ENCODE measurements at regions not wholly inside any gene's neighbourhood (a gene's known extent, or its start where the extent isn't known, plus 50 kb on each side); places are given as distances from the start of the nearest gene placed in this dataset.

GRCh38 chr11:119481021-119481666 lies 58.2 kb upstream of the THY1 start:
- Mint-ChIP-seq H3K4me1 (no peaks in the 10 kb centered on the region), H3K9me3 (no peaks in the 10 kb centered on the region), H3K4me3 (no peak overlapping the region), H3K27me3 (peaks cover 8 to 52% (median 33%) of the 10 kb centered on the region in 5 donors), H3K36me3 (no peaks in the 10 kb centered on the region), H3K27ac (peak overlapping the region in 2 of 10 donors; percentile 54 to 64)
- ATAC-seq: peak; percentile 70 to 75
- POLR2A ChIA-PET: no interaction called here
- DNase-seq: peak in 9 of 10 donors; percentile 20 to 64 (median 50)

GRCh38 chr11:119480380-119481020 lies 57.5 kb upstream of the THY1 start:
- no peaks in the 10 kb centered on the region for H3K9me3 Mint-ChIP-seq
- no peaks in the 10 kb centered on the region for H3K36me3 Mint-ChIP-seq
- H3K27me3 Mint-ChIP-seq: peaks cover 11 to 54% (median 35%) of the 10 kb centered on the region in 5 donors
- peak in 1 of 10 donors; percentile 11 for DNase-seq
- no peaks in the 10 kb centered on the region for H3K4me1 Mint-ChIP-seq
- H3K4me3 Mint-ChIP-seq: no peak overlapping the region
- H3K27ac Mint-ChIP-seq: no peak overlapping the region
- POLR2A ChIA-PET: no interaction called here
- ATAC-seq: no peak

GRCh38 chr11:119479685-119480275 lies 56.8 kb upstream of the THY1 start:
- no peaks in the 10 kb centered on the region for H3K9me3 Mint-ChIP-seq
- DNase-seq (peak in 1 of 10 donors; percentile 7), ATAC-seq (no peak)
- H3K4me3 Mint-ChIP-seq: no peak overlapping the region
- POLR2A ChIA-PET: no interaction called here
- peaks cover 11 to 61% (median 34%) of the 10 kb centered on the region in 5 donors for H3K27me3 Mint-ChIP-seq
- no peaks in the 10 kb centered on the region for H3K36me3 Mint-ChIP-seq
- peaks cover 0 to 2% (median 1%) of the 10 kb centered on the region in 4 donors for H3K4me1 Mint-ChIP-seq
- no peak overlapping the region for H3K27ac Mint-ChIP-seq

- Mint-ChIP-seq H3K9me3 (no peaks in the 10 kb centered on the region), H3K4me3 (no peak overlapping the region), H3K36me3 (no peaks in the 10 kb centered on the region), H3K27ac (no peak overlapping the region), H3K27me3 (peaks cover 11 to 68% (median 36%) of the 10 kb centered on the region in 5 donors), H3K4me1 (peaks cover 0 to 3% (median 1%) of the 10 kb centered on the region in 4 donors)
- POLR2A ChIA-PET: no interaction called here
- ATAC-seq: no peak
- no peak for DNase-seq
These were observed 55.8 kb upstream of the THY1 start for GRCh38 chr11:119478711-119479285.

- H3K27me3 Mint-ChIP-seq: peaks cover 17 to 78% (median 39%) of the 10 kb centered on the region in 5 donors
- H3K4me1 Mint-ChIP-seq: peaks cover 0 to 3% (median 1%) of the 10 kb centered on the region in 4 donors
- H3K36me3 Mint-ChIP-seq: no peaks in the 10 kb centered on the region
- DNase-seq (peak in 1 of 10 donors; percentile 10), ATAC-seq (no peak)
- POLR2A ChIA-PET: no interaction called here
- H3K27ac Mint-ChIP-seq: no peak overlapping the region
- H3K9me3 Mint-ChIP-seq: no peaks in the 10 kb centered on the region
- H3K4me3 Mint-ChIP-seq: no peak overlapping the region
These were observed 53.8 kb upstream of the THY1 start for GRCh38 chr11:119476666-119477331.

GRCh38 chr11:119476038-119476437 lies 53.1 kb upstream of the THY1 start:
- H3K4me1 Mint-ChIP-seq: peaks cover 0 to 3% (median 1%) of the 10 kb centered on the region in 4 donors
- ATAC-seq: no peak
- POLR2A ChIA-PET: no interaction called here
- H3K4me3 Mint-ChIP-seq: no peak overlapping the region
- H3K27me3 Mint-ChIP-seq: peaks cover 13 to 78% (median 40%) of the 10 kb centered on the region in 5 donors
- no peaks in the 10 kb centered on the region for H3K9me3 Mint-ChIP-seq
- H3K36me3 Mint-ChIP-seq: no peaks in the 10 kb centered on the region
- DNase-seq: no peak
- H3K27ac Mint-ChIP-seq: no peak overlapping the region

- POLR2A ChIA-PET: no interaction called here
- Mint-ChIP-seq H3K36me3 (no peaks in the 10 kb centered on the region), H3K4me1 (peaks cover 0 to 3% (median 1%) of the 10 kb centered on the region in 4 donors)
These were observed 52.0 kb upstream of the THY1 start for GRCh38 chr11:119474682-119475596.

GRCh38 chr11:119473901-119474681 lies 51.1 kb upstream of the THY1 start:
- Mint-ChIP-seq H3K9me3 (peaks cover 0 to 3% (median 0%) of the 10 kb centered on the region in 9 donors), H3K27ac (no peak overlapping the region), H3K27me3 (peaks cover 10 to 65% (median 32%) of the 10 kb centered on the region in 5 donors), H3K4me1 (peaks cover 0 to 3% (median 1%) of the 10 kb centered on the region in 4 donors), H3K36me3 (no peaks in the 10 kb centered on the region), H3K4me3 (no peak overlapping the region)
- POLR2A ChIA-PET: no interaction called here
- DNase-seq (no peak), ATAC-seq (no peak)

More at GRCh38 chr11:119474682-119475596, 52.0 kb upstream of the THY1 start:
- Mint-ChIP-seq H3K27me3 (peaks cover 12 to 73% (median 35%) of the 10 kb centered on the region in 5 donors), H3K9me3 (no peaks in the 10 kb centered on the region), H3K27ac (no peak overlapping the region), H3K4me3 (no peak overlapping the region)
- DNase-seq: peak in 9 of 10 donors; percentile 10 to 49 (median 43)
- ATAC-seq: peak; percentile 49 to 53

GRCh38 chr11:119473226-119473625 lies 50.3 kb upstream of the THY1 start:
- H3K9me3 Mint-ChIP-seq: peaks cover 0 to 10% (median under 1%) of the 10 kb centered on the region in 9 donors
- DNase-seq (no peak), ATAC-seq (no peak)
- H3K4me1 Mint-ChIP-seq: peaks cover 0 to 3% (median 1%) of the 10 kb centered on the region in 4 donors
- H3K36me3 Mint-ChIP-seq: peaks cover 0 to under 1% (median 0%) of the 10 kb centered on the region in 3 donors
- POLR2A ChIA-PET: no interaction called here
- peaks cover 10 to 68% (median 34%) of the 10 kb centered on the region in 5 donors for H3K27me3 Mint-ChIP-seq
- no peak overlapping the region for H3K27ac Mint-ChIP-seq
- H3K4me3 Mint-ChIP-seq: no peak overlapping the region

- ATAC-seq: no peak
- H3K36me3 Mint-ChIP-seq: peaks cover 0 to 4% (median 0%) of the 10 kb centered on the region in 3 donors
These were observed 49.9 kb upstream of the THY1 start for GRCh38 chr11:119472856-119473222.

More at GRCh38 chr11:119472856-119473222, 49.9 kb upstream of the THY1 start:
- H3K9me3 Mint-ChIP-seq: peaks cover under 1 to 14% (median 4%) of the 10 kb centered on the region in 9 donors
- no peak overlapping the region for H3K27ac Mint-ChIP-seq
- H3K4me1 Mint-ChIP-seq: peaks cover 0 to 3% (median 1%) of the 10 kb centered on the region in 4 donors
- POLR2A ChIA-PET: no interaction called here
- DNase-seq: no peak
- no peak overlapping the region for H3K4me3 Mint-ChIP-seq
- peaks cover 11 to 72% (median 36%) of the 10 kb centered on the region in 5 donors for H3K27me3 Mint-ChIP-seq

Data from naive thymus-derived CD8-positive, alpha-beta T cell (primary cell).